IgD-negative memory B cell (primary cell): ENCODE measurements at regions not wholly inside any gene's neighbourhood (a gene's known extent, or its start where the extent isn't known, plus 50 kb on each side); places are given as distances from the start of the nearest gene placed in this dataset.
A peak's percentile ranks its signal among the peaks of the same experiment; 100 is the strongest.

Source experiments
- H3K27ac Mint-ChIP-seq, 3 donors: one replicate each; pipeline ENCODE4 v1.8.0; 2020 to 2022; ENCODE audit warnings: mild to moderate bottlenecking in 3 of 3, mixed read lengths in 3 of 3, moderate library complexity in 1 of 3
- H3K27me3 Mint-ChIP-seq: one replicate; pipeline ENCODE4 v1.8.0; 2021; ENCODE audit warnings: mixed read lengths
- H3K36me3 Mint-ChIP-seq: one replicate; pipeline ENCODE4 v1.8.0; 2020; ENCODE audit warnings: mild to moderate bottlenecking, mixed read lengths
- H3K4me1 Mint-ChIP-seq, 3 donors: one replicate each; pipeline ENCODE4 v1.8.0; 2020 to 2022; ENCODE audit warnings: mixed read lengths in 3 of 3, mild to moderate bottlenecking in 1 of 3
- H3K4me3 Mint-ChIP-seq, 4 donors: one replicate each; pipeline ENCODE4 v1.8.0; 2020 to 2022; ENCODE audit warnings: mild to moderate bottlenecking in 4 of 4, mixed read lengths in 4 of 4, moderate library complexity in 3 of 4
- H3K9me3 Mint-ChIP-seq, 3 donors: one replicate each; pipeline ENCODE4 v1.8.0; 2020 to 2021; ENCODE audit warnings: mixed read lengths in 3 of 3, mild to moderate bottlenecking in 1 of 3

GRCh38 chr2:133936601-133937000 is 317.3 kb upstream of the MGAT5 start:
- H3K9me3 Mint-ChIP-seq = peaks cover 2 to 7% (median 4%) of the 10 kb centered on the region in 3 donors
- no peak overlapping the region for H3K4me3 Mint-ChIP-seq
- H3K36me3 Mint-ChIP-seq = no peaks in the 10 kb centered on the region
- H3K27me3 Mint-ChIP-seq = no peaks in the 10 kb centered on the region
- H3K4me1 Mint-ChIP-seq = peaks cover 0 to 1% (median 0%) of the 10 kb centered on the region in 3 donors
- H3K27ac Mint-ChIP-seq = no peak overlapping the region

DNA sequence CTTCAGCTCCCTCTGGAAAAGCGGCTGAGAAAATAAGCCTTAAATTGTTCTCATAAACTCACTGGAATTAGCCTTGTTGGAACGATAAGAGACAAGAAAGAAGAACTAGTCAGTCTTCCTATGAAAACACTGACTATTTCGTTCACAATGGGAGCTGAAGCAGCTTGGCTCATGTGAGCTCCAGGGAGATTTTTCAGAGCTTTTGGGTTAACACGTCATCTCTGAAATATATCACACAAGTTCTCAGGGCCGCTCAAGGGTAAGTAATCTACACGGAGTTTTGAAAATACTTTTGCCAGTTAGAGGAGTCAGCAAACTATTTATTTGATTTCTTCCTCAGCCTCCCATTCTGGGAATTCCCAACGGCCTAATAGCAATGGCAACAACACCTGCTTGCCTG is 316.2 kb upstream of the MGAT5 start:
- H3K4me3 Mint-ChIP-seq = no peak overlapping the region
- peaks cover 0 to 1% (median 1%) of the 10 kb centered on the region in 3 donors for H3K4me1 Mint-ChIP-seq
- H3K9me3 Mint-ChIP-seq = peaks cover 1 to 7% (median 2%) of the 10 kb centered on the region in 3 donors
- H3K36me3 Mint-ChIP-seq = no peaks in the 10 kb centered on the region
- no peaks in the 10 kb centered on the region for H3K27me3 Mint-ChIP-seq
- H3K27ac Mint-ChIP-seq = no peak overlapping the region

DNA sequence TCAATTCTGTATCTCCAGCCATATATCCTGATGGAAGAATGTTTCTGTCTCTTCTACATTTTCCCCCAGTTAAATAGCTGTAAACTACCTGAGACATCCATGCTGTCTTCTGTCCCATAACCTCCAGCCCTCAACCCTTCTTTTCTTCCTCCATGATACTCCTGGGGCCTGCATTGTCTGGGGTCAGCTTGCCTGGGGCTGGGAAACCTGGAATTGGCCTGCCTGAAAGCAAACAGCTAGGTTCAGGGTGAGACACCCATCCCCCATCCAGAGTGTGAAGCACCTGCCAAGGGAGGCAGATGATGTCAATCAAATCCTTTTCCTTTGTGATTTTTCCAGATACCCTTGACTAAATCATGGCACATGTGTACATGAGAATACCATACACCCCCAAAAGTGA is 313.7 kb upstream of the MGAT5 start:
- H3K27me3 Mint-ChIP-seq = no peaks in the 10 kb centered on the region
- no peak overlapping the region for H3K27ac Mint-ChIP-seq
- peaks cover 0 to 1% (median 0%) of the 10 kb centered on the region in 3 donors for H3K9me3 Mint-ChIP-seq
- peaks cover 0 to 4% (median 2%) of the 10 kb centered on the region in 3 donors for H3K4me1 Mint-ChIP-seq
- H3K4me3 Mint-ChIP-seq = no peak overlapping the region
- H3K36me3 Mint-ChIP-seq = no peaks in the 10 kb centered on the region

GRCh38 chr2:133941666-133942065 is 312.2 kb upstream of the MGAT5 start:
- Mint-ChIP-seq H3K4me3 (no peak overlapping the region), H3K9me3 (peaks cover 0 to 1% (median 0%) of the 10 kb centered on the region in 3 donors), H3K27me3 (no peaks in the 10 kb centered on the region), H3K4me1 (peaks cover 0 to 4% (median 3%) of the 10 kb centered on the region in 3 donors), H3K27ac (no peak overlapping the region), H3K36me3 (peaks cover 2% of the 10 kb centered on the region)

- Mint-ChIP-seq H3K27me3 (no peaks in the 10 kb centered on the region), H3K27ac (no peak overlapping the region), H3K9me3 (peaks cover 0 to 1% (median 0%) of the 10 kb centered on the region in 3 donors), H3K4me3 (no peak overlapping the region), H3K4me1 (peaks cover 0 to 3% (median 2%) of the 10 kb centered on the region in 3 donors), H3K36me3 (peaks cover 2% of the 10 kb centered on the region)
These were observed 311.5 kb upstream of the MGAT5 start for GRCh38 chr2:133942398-133942797.

GRCh38 chr2:133943108-133943507 is 310.8 kb upstream of the MGAT5 start:
- Mint-ChIP-seq H3K4me3 (no peak overlapping the region), H3K4me1 (peaks cover under 1 to 3% (median 2%) of the 10 kb centered on the region in 3 donors), H3K36me3 (peaks cover 2% of the 10 kb centered on the region), H3K9me3 (peaks cover 0 to 1% (median 0%) of the 10 kb centered on the region in 3 donors), H3K27ac (no peak overlapping the region), H3K27me3 (no peaks in the 10 kb centered on the region)

DNA sequence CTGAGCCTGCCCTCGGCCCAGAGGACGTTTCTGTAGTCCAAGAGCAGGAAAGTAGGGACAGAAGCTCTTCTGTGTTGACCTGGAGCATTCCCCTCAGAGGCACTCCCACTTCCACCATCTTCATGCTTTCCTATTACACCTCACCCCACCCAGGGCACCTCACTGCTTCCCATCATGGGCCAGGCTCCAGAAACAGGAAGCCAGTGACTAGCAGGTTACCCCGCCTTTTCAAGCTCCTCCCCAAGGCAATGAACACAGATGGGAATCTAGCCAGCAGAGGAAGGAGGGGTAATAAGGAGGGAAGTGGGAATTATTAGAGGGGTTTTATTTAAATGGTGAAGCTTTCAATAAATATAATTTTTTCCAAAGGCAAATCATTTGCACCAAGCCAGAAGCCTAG is 308.8 kb upstream of the MGAT5 start:
- Mint-ChIP-seq H3K36me3 (peaks cover 2% of the 10 kb centered on the region), H3K4me3 (no peak overlapping the region), H3K27ac (no peak overlapping the region), H3K4me1 (peaks cover 7 to 10% (median 9%) of the 10 kb centered on the region in 3 donors), H3K9me3 (peaks cover 0 to 1% (median 0%) of the 10 kb centered on the region in 3 donors), H3K27me3 (no peaks in the 10 kb centered on the region)

DNA sequence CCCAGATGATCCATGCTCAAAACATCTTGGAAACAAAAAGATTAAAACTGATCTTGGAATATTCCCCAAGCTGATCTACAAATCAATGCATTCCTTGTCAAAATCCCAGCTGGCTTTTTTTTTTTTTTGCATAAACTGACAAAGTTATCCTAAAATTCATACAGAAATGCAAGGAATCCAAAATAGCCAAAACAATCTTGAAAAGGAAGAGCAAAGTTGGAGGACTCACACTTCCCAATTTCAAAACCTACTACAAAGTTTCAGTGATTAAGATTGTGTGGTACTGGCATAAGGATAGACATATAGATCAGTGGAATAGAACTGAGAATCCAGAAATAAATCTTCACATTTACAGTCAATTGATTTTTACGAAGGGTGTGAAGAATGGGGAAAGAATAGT is 306.8 kb upstream of the MGAT5 start:
- peaks cover 4% of the 10 kb centered on the region for H3K36me3 Mint-ChIP-seq
- peaks cover 24 to 30% (median 28%) of the 10 kb centered on the region in 3 donors for H3K4me1 Mint-ChIP-seq
- peaks cover 0 to under 1% (median 0%) of the 10 kb centered on the region in 3 donors for H3K9me3 Mint-ChIP-seq

DNA sequence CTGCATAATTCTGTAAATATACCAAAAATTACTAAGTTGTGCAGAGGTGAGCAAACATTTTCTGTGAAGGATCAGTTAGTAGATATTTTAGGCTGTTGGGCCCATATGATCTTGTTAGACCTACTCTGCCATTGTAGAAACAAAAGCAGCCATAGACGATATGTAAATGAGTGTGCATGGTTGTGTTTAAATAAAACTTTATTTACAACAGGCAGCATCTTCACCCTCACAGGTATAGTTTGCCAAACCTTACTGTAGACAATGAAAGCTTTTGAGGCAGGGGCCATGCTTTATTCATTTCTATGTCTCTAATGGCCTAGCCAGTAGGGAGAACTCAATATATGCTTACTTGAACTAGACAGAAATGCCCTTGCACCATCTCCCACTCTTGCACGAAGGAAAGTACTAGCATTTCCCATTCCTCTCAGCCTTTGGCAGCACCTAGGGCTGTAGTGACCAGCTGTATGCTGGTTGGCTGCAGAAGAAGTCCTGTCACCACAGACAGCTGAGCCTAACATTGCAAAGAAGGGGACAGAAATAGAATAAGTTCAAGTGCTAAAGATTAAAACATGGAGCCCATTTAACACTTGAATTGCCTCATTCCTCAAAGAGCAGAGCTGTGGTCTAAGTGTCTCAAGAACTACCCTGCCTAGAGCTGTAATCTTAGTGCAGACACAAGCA is 305.1 kb upstream of the MGAT5 start:
- Mint-ChIP-seq H3K36me3 (peaks cover 4% of the 10 kb centered on the region), H3K4me3 (no peak overlapping the region), H3K27ac (peak overlapping the region in 1 of 3 donors; percentile 73), H3K4me1 (peaks cover 36 to 43% (median 41%) of the 10 kb centered on the region in 3 donors), H3K9me3 (no peaks in the 10 kb centered on the region), H3K27me3 (no peaks in the 10 kb centered on the region)

More for the DNA sequence above, 306.8 kb upstream of the MGAT5 start:
- no peaks in the 10 kb centered on the region for H3K27me3 Mint-ChIP-seq
- H3K4me3 Mint-ChIP-seq = no peak overlapping the region
- no peak overlapping the region for H3K27ac Mint-ChIP-seq

DNA sequence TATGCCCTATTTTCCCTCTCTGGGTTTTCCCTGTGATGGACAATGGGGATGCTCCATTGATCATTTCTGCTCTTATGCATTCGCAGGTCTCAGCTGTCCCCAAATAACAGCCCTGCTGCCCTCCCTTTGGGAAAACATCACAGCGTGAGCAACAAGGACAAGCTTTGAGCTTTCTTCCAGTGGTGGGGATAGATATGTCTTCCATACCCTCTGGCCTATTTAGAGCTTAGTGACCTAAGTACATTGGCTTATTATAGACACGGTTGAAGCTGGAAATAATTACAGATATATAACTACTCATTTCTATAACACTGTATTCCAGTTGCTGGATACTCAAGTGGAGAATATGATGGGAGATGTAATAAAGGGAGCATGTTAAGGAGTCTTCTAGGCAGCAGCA is 304.3 kb upstream of the MGAT5 start:
- peak overlapping the region in 1 of 3 donors; percentile 73 for H3K27ac Mint-ChIP-seq
- no peaks in the 10 kb centered on the region for H3K27me3 Mint-ChIP-seq
- H3K36me3 Mint-ChIP-seq = peaks cover 4% of the 10 kb centered on the region
- peaks cover 42 to 49% (median 49%) of the 10 kb centered on the region in 3 donors for H3K4me1 Mint-ChIP-seq
- peak overlapping the region in 2 of 4 donors; percentile 18 to 40 for H3K4me3 Mint-ChIP-seq
- H3K9me3 Mint-ChIP-seq = no peaks in the 10 kb centered on the region

DNA sequence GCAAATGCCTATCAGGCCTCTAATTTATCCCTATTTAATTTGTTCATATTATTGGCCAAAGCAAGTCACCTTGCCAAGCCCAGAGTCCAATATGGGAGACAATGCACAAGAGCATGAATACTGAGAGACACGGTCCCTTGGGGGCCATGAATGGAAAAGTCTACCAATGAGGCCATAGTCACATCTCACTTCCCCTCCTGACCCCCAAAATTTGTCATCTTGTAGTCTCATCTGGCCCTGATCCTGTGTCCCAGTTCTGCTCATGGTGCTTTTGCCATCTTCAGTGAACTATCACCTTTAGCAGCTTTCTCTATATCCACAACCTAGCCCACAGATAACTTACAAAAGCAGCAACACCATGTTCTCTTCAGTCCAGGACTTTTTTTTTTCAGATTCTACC is 302.7 kb upstream of the MGAT5 start:
- Mint-ChIP-seq H3K27me3 (no peaks in the 10 kb centered on the region), H3K4me3 (peak overlapping the region in 3 of 4 donors; percentile 9 to 56 (median 49))

GRCh38 chr2:133952420-133952819 is 301.5 kb upstream of the MGAT5 start:
- Mint-ChIP-seq H3K4me3 (peak overlapping the region in 3 of 4 donors; percentile 43 to 80 (median 78)), H3K9me3 (no peaks in the 10 kb centered on the region), H3K36me3 (peaks cover 3% of the 10 kb centered on the region), H3K27ac (peak overlapping the region; percentile 59 to 90 (median 67)), H3K27me3 (no peaks in the 10 kb centered on the region), H3K4me1 (peaks cover 48 to 70% (median 57%) of the 10 kb centered on the region in 3 donors)

More for the DNA sequence above, 302.7 kb upstream of the MGAT5 start:
- Mint-ChIP-seq H3K9me3 (no peaks in the 10 kb centered on the region), H3K4me1 (peaks cover 48 to 58% (median 56%) of the 10 kb centered on the region in 3 donors), H3K36me3 (peaks cover 2% of the 10 kb centered on the region), H3K27ac (peak overlapping the region in 2 of 3 donors; percentile 62 to 67)

GRCh38 chr2:133952896-133953295 is 301.0 kb upstream of the MGAT5 start:
- H3K27ac Mint-ChIP-seq = peak overlapping the region; percentile 59 to 90 (median 67)
- peaks cover 48 to 71% (median 57%) of the 10 kb centered on the region in 3 donors for H3K4me1 Mint-ChIP-seq
- H3K27me3 Mint-ChIP-seq = no peaks in the 10 kb centered on the region
- peak overlapping the region in 3 of 4 donors; percentile 43 to 80 (median 78) for H3K4me3 Mint-ChIP-seq
- H3K9me3 Mint-ChIP-seq = no peaks in the 10 kb centered on the region
- H3K36me3 Mint-ChIP-seq = peaks cover 3% of the 10 kb centered on the region

GRCh38 chr2:133953524-133953923 is 300.3 kb upstream of the MGAT5 start:
- H3K9me3 Mint-ChIP-seq = no peaks in the 10 kb centered on the region
- peaks cover 3% of the 10 kb centered on the region for H3K36me3 Mint-ChIP-seq
- H3K4me3 Mint-ChIP-seq = peak overlapping the region; percentile 1 to 81 (median 36)
- no peaks in the 10 kb centered on the region for H3K27me3 Mint-ChIP-seq
- peak overlapping the region; percentile 1 to 90 (median 59) for H3K27ac Mint-ChIP-seq
- peaks cover 48 to 66% (median 57%) of the 10 kb centered on the region in 3 donors for H3K4me1 Mint-ChIP-seq

GRCh38 chr2:133954636-133955035 is 299.2 kb upstream of the MGAT5 start:
- Mint-ChIP-seq H3K27ac (peak overlapping the region in 2 of 3 donors; percentile 26 to 90), H3K27me3 (no peaks in the 10 kb centered on the region), H3K4me3 (peak overlapping the region in 1 of 4 donors; percentile 0), H3K36me3 (peaks cover 3% of the 10 kb centered on the region), H3K9me3 (no peaks in the 10 kb centered on the region), H3K4me1 (peaks cover 48 to 65% (median 55%) of the 10 kb centered on the region in 3 donors)
